Omental fat pad (tissue), 3 donors: ENCODE measurements at regions not wholly inside any gene's neighbourhood (a gene's known extent, or its start where the extent isn't known, plus 50 kb on each side); places are given as distances from the start of the nearest gene placed in this dataset.

Source experiments
- ATAC-seq: fragments of 150-250 bp; one replicate; pipeline ENCODE4 v1.9.1; 2016; ENCODE audit warnings: mild to moderate bottlenecking, moderate library complexity; ENCODE audit not compliant: low FRiP score
- DNase-seq: peaks from one replicate; pipeline ENCODE4 v3.0.0-alpha.2; 2019; ENCODE audit warnings: low spot score
- TF ChIP-seq, protein P1 (sequence below), 3 donors: fragments of 450-650 bp; IDR thresholded peaks; one replicate each; pipeline ENCODE4 v1.5.1; 2016 to 2017; ENCODE audit warnings: antibody characterized with exemption in 3 of 3, mild to moderate bottlenecking in 3 of 3, moderate library complexity in 2 of 3

DNA sequence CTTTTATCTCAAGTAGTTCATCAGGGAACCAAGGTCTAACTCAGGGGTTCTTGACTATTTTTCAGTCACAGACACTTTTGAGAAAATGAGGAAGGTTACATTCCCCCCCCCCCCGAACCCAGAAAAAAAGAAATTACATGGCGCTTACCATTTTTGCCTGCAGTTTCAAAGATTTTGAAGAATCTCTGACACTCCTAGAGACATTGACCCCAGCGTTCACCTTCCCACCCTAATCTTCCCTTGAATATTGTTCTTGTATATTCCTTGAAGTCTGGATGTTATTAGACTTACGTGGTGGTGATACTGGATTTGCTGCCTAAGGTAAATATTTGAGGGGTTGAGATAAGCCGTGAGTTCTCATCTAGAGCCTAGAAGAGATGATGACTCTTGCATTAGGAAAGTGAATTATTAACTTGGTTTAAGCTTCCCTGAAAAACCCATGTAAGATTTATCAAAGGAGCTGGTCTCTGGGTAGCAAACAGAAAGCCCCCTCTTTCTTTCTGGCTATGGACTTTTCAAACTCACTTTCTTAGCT, 245.7 kb upstream of the FOXK1 start:
- no peak for DNase-seq
- no peak for ATAC-seq
- TF ChIP-seq, protein P1, sequence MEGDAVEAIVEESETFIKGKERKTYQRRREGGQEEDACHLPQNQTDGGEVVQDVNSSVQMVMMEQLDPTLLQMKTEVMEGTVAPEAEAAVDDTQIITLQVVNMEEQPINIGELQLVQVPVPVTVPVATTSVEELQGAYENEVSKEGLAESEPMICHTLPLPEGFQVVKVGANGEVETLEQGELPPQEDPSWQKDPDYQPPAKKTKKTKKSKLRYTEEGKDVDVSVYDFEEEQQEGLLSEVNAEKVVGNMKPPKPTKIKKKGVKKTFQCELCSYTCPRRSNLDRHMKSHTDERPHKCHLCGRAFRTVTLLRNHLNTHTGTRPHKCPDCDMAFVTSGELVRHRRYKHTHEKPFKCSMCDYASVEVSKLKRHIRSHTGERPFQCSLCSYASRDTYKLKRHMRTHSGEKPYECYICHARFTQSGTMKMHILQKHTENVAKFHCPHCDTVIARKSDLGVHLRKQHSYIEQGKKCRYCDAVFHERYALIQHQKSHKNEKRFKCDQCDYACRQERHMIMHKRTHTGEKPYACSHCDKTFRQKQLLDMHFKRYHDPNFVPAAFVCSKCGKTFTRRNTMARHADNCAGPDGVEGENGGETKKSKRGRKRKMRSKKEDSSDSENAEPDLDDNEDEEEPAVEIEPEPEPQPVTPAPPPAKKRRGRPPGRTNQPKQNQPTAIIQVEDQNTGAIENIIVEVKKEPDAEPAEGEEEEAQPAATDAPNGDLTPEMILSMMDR (IDR thresholded peaks at IDR 0.05) = no peak

DNA sequence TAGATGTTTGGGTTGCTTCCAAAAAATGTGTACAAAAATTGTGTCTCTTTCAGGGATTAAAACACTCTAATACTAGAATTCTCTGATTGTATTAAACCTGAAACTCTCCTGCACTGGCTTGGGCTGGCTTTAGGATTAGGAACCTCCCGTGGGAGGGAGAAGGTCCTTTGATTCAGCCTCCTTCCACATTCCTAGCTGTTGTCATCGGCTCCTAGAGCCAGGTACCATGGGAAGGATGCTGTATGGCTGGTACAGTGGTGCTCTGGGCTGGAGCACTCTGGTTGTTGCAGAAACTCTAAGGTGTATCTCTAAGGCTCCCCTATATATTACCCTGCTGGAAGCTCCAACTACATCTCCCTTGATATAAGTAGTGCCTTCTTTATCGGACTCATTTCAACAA, 245.2 kb upstream of the FOXK1 start:
- TF ChIP-seq, protein P1 (IDR thresholded peaks at IDR 0.05) = no peak
- ATAC-seq = no peak
- DNase-seq = no peak

DNA sequence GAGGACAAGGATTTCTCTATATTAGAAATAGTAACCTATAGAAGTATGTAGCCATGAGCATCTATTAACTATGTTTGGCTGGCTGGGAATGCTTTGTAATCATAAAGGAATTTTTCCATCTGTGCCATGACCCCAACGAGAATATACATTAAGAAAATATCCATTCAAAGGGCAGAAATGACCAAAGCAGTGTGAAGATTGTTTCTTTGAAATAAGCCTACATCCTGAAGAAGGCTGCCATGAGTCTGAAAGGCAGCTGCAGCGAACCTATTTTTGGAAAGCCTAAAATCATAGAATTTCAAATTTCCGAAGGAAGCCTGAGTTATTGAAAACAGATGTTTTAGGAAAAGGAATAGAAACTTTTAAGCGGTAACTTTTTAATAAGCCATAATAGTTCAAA, 244.2 kb upstream of the FOXK1 start:
- DNase-seq (no peak), ATAC-seq (no peak)
- TF ChIP-seq, protein P1 (IDR thresholded peaks at IDR 0.05) = no peak

DNA sequence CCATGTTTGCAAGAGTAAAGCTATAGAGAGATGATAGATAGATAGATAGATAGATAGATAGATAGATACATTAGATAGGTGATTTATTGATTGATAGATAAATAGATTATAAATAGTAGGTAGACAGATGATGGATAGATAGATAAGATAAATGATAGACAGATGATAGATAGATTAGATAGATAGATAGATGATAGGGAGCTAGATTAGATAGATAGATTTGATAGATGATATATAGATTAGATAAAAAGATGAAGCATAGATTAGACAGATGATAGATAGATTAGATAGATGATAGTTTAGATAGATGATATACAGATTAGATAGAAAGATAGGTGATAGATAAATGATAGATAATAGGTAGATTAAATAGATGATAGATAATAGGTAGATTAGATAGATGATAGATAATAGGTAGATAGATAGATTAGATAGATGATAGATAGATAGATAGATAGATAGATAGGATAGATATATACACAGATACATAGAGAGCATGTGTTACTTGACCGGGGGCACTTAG, 243.3 kb upstream of the FOXK1 start:
- ATAC-seq (no peak), DNase-seq (no peak)
- TF ChIP-seq, protein P1 (IDR thresholded peaks at IDR 0.05) = no peak

DNA sequence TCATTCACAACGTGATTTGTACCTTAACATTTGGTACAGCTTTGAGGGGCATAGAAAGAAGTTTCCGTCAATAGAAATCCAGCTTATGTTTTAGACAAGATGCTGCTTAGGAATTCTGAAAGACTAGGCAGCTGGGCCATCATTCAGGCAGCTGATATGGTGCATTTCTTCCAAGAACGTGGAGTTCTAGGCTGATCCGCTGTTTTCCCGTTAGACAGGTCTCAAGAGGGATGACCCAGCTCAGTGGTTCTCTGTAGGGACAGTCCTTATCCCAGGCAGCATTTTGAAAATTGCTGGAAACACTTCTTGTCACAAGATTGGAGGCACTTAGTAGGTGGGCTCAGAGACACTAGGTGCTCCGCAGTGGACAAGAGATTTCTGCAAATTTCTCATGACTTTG, 242.7 kb upstream of the FOXK1 start:
- ATAC-seq (no peak), DNase-seq (no peak)
- TF ChIP-seq, protein P1 (IDR thresholded peaks at IDR 0.05) = no peak

DNA sequence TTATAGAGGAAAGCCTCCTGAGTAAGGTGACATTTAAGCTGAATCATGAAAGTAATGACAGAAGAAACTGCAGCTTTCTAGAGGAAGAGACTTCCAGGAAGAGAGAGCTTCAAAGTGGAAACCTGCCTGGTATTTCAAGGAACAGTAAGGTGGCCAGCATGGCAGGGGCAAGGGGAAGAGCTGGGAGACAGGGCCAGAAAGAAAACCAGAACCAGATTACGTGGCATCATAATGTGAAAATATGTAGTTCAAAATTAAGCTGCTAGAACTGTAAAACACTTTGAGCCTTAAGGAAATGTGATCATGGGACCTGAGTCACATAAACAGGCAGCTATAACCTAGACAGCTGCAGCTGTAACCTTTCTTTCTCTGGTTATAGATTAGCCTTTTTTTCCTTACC, 238.0 kb upstream of the FOXK1 start:
- TF ChIP-seq, protein P1 (IDR thresholded peaks at IDR 0.05) = no peak
- no peak for ATAC-seq
- DNase-seq = no peak

DNA sequence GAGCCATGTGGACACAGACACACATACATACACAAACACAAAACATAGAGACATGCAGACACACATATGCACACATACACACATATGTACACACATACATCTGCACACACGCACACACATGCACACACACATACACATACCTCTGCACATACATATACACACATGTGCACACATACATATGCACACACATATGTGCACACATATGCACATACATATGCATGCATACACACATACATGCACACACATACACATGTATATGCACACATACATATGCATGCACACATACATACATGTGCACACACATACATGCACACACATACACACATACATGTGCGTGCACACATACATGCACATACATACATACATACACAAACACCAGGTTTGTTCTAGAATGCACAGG, 236.3 kb upstream of the FOXK1 start:
- TF ChIP-seq, protein P1 (IDR thresholded peaks at IDR 0.05) = no peak
- no peak for ATAC-seq
- DNase-seq = no peak
